ENCODE measurements at regions not wholly inside any gene's neighbourhood (a gene's known extent, or its start where the extent isn't known, plus 50 kb on each side); places are given as distances from the start of the nearest gene placed in this dataset.

- DNase-seq, result no peak
- Histone ChIP-seq H3K4me3 (no peak overlapping the region), H3K36me3 (no peaks in the 10 kb centered on the region), H3K27ac (replicated peaks) (no peak overlapping the region), H3K27me3 (ENCODE audit: low read depth) (peaks cover 28% of the 10 kb centered on the region), H3K4me1 (peaks cover 14% of the 10 kb centered on the region), H3K9me3 (replicated peaks) (peaks cover 10% of the 10 kb centered on the region)
- intact Hi-C loops (cut with micrococcal nuclease), result no loop called here
- TF ChIP-seq CTCF (IDR thresholded peaks at IDR 0.05; ENCODE audit: borderline replicate concordance), result no peak
Measured at GRCh38 chr9:85427772-85428171, 314.0 kb downstream of the AGTPBP1 start.

- Histone ChIP-seq H3K27me3 (ENCODE audit: low read depth) (peaks cover 23% of the 10 kb centered on the region), H3K36me3 (no peaks in the 10 kb centered on the region), H3K4me1 (peaks cover 3% of the 10 kb centered on the region), H3K4me3 (no peak overlapping the region), H3K27ac (replicated peaks) (no peak overlapping the region), H3K9me3 (replicated peaks) (peaks cover 17% of the 10 kb centered on the region)
- intact Hi-C loops (cut with micrococcal nuclease), result no loop called here
- DNase-seq, result peak; percentile 35
- TF ChIP-seq CTCF (IDR thresholded peaks at IDR 0.05; ENCODE audit: borderline replicate concordance), result peak; percentile 67
Measured at GRCh38 chr9:85425153-85425611, 316.6 kb downstream of the AGTPBP1 start.

- no peak overlapping the region for H3K27ac ChIP-seq (replicated peaks)
- no peak for DNase-seq
- H3K4me1 ChIP-seq, result no peaks in the 10 kb centered on the region
- H3K4me3 ChIP-seq, result no peak overlapping the region
- TF ChIP-seq CTCF (IDR thresholded peaks at IDR 0.05; ENCODE audit: borderline replicate concordance), result no peak
- H3K9me3 ChIP-seq (replicated peaks), result peaks cover 17% of the 10 kb centered on the region
- H3K36me3 ChIP-seq, result no peaks in the 10 kb centered on the region
- H3K27me3 ChIP-seq (ENCODE audit: low read depth), result peaks cover 12% of the 10 kb centered on the region
- intact Hi-C loops (cut with micrococcal nuclease), result no loop called here
Measured at GRCh38 chr9:85423422-85423821, 318.3 kb downstream of the AGTPBP1 start.

GRCh38 chr9:85421641-85422040 is 320.1 kb downstream of the AGTPBP1 start:
- Histone ChIP-seq H3K36me3 (no peaks in the 10 kb centered on the region), H3K27me3 (ENCODE audit: low read depth) (peaks cover 6% of the 10 kb centered on the region), H3K4me1 (no peaks in the 10 kb centered on the region), H3K27ac (replicated peaks) (no peak overlapping the region), H3K4me3 (no peak overlapping the region), H3K9me3 (replicated peaks) (peaks cover 17% of the 10 kb centered on the region)
- intact Hi-C loops (cut with micrococcal nuclease), result no loop called here
- no peak for TF ChIP-seq CTCF (IDR thresholded peaks at IDR 0.05; ENCODE audit: borderline replicate concordance)
- no peak for DNase-seq

- Histone ChIP-seq H3K4me3 (no peak overlapping the region), H3K27ac (replicated peaks) (no peak overlapping the region), H3K27me3 (ENCODE audit: low read depth) (peaks cover 9% of the 10 kb centered on the region), H3K9me3 (replicated peaks) (peaks cover 17% of the 10 kb centered on the region), H3K4me1 (no peaks in the 10 kb centered on the region), H3K36me3 (no peaks in the 10 kb centered on the region)
- intact Hi-C loops (cut with micrococcal nuclease), result no loop called here
- TF ChIP-seq CTCF (IDR thresholded peaks at IDR 0.05; ENCODE audit: borderline replicate concordance), result no peak
- DNase-seq, result no peak
Measured at GRCh38 chr9:85420750-85421149, 321.0 kb downstream of the AGTPBP1 start.

- intact Hi-C loops (cut with micrococcal nuclease), result no loop called here
- no peak for TF ChIP-seq CTCF (IDR thresholded peaks at IDR 0.05; ENCODE audit: borderline replicate concordance)
Measured at GRCh38 chr9:85417674-85418073, 324.1 kb downstream of the AGTPBP1 start.

More at GRCh38 chr9:85417674-85418073, 324.1 kb downstream of the AGTPBP1 start:
- Histone ChIP-seq H3K4me3 (no peak overlapping the region), H3K36me3 (no peaks in the 10 kb centered on the region), H3K4me1 (no peaks in the 10 kb centered on the region), H3K9me3 (replicated peaks) (peaks cover 6% of the 10 kb centered on the region), H3K27me3 (ENCODE audit: low read depth) (peaks cover 31% of the 10 kb centered on the region), H3K27ac (replicated peaks) (no peak overlapping the region)
- no peak for DNase-seq

All from left ventricle myocardium inferior (tissue), 1 donor.